Activated T-helper 17 cell treated with anti-CD3 and anti-CD28 coated beads, Interleukin-2, amount 50 U/mL, for 72 hours (primary cell): ENCODE measurements at regions not wholly inside any gene's neighbourhood (a gene's known extent, or its start where the extent isn't known, plus 50 kb on each side); places are given as distances from the start of the nearest gene placed in this dataset.
"Not testable (repeated sequence)": the region's sequence is repeated elsewhere in the genome, so short reads cannot be mapped to it uniquely, and the experiment has no call there.

Experiments used
- ATAC-seq: fragments of 150-1000 bp; cut with Tn5 transposase; replicated peaks from 2 replicates; pipeline ENCODE4 v1.10.0; 2021; ENCODE audit warnings: mild to moderate bottlenecking, moderate library complexity
- H3K27ac Mint-ChIP-seq: one replicate; pipeline ENCODE4 v1.8.0; 2022; ENCODE audit warnings: mixed read lengths
- H3K27me3 Mint-ChIP-seq: one replicate; pipeline ENCODE4 v1.8.0; 2022; ENCODE audit warnings: mixed read lengths
- H3K36me3 Mint-ChIP-seq: one replicate; pipeline ENCODE4 v1.8.0; 2022; ENCODE audit warnings: low read depth, mild to moderate bottlenecking, mixed read lengths
- H3K4me1 Mint-ChIP-seq: one replicate; pipeline ENCODE4 v1.8.0; 2022; ENCODE audit warnings: mixed read lengths
- H3K4me3 Mint-ChIP-seq: one replicate; pipeline ENCODE4 v1.8.0; 2022; ENCODE audit warnings: mild to moderate bottlenecking, mixed read lengths
- H3K9me3 Mint-ChIP-seq: one replicate; pipeline ENCODE4 v1.8.0; 2022; ENCODE audit warnings: mixed read lengths

DNA sequence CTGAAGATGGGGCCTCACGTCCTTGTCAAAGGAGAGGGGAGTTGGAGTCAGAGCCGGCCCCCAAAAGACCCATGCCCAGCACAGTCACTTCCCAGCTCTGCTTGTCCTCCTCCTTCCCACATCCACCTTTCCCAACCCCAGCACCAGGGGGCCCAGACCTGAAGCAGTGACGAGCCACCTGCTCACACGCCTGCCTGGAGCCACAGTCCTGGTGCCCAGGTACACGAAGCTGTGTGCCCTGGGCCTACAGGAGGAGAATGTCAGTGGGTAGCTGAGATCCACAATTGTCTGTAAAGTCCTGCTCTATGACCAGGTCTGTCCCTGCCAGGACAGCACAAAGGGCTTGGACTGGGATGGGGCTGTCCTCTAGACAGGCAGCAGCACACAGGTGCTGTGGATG, 126.8 kb upstream of the PZP start:
- no peak for ATAC-seq
- Mint-ChIP-seq H3K9me3 (no peaks in the 10 kb centered on the region), H3K27me3 (no peaks in the 10 kb centered on the region), H3K4me1 (peaks cover 6% of the 10 kb centered on the region), H3K27ac (no peak overlapping the region), H3K4me3 (no peak overlapping the region), H3K36me3 (no peaks in the 10 kb centered on the region)

DNA sequence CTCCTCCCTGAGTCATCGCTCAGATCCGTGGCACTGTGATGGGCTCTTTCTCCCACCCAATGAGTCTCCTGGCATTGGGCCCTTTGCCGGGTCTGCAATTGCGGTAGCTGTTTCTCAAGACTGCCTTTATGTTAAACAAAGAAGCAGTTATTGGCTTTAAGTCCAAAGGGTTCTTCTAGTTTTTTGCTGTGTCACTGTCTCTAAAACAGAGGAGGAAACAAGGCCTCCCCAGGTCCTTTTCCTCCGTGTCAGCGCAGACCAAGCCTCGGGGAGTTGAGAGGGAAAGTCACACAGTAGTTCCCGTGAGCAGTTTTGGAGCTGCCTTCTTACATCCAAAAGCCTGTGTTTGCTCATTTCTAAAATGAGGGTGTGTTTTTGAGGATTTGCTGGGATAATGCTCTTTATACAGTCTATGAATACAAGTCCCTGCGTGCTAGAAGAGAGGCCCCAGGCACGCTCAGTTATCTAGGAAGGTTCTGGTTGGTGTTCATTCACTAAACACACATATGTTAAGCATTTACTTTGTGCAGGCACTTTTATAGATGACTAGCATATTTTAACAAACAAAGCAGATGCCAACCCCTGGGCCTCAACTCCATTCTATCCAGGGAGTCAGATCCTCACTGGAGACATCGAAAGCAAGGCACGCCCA, 126.0 kb upstream of the PZP start:
- Mint-ChIP-seq H3K4me3 (no peak overlapping the region), H3K9me3 (no peaks in the 10 kb centered on the region), H3K27ac (no peak overlapping the region), H3K4me1 (peaks cover 6% of the 10 kb centered on the region), H3K27me3 (no peaks in the 10 kb centered on the region), H3K36me3 (no peaks in the 10 kb centered on the region)
- ATAC-seq, result no peak

- no peaks in the 10 kb centered on the region for H3K9me3 Mint-ChIP-seq
- peak overlapping the region; percentile 49 for H3K27ac Mint-ChIP-seq
- H3K27me3 Mint-ChIP-seq, result no peaks in the 10 kb centered on the region
- ATAC-seq, result no peak
- peaks cover 9% of the 10 kb centered on the region for H3K4me1 Mint-ChIP-seq
- no peaks in the 10 kb centered on the region for H3K36me3 Mint-ChIP-seq
- no peak overlapping the region for H3K4me3 Mint-ChIP-seq
Observed at GRCh38 chr12:9333161-9333560, 125.0 kb upstream of the PZP start.

DNA sequence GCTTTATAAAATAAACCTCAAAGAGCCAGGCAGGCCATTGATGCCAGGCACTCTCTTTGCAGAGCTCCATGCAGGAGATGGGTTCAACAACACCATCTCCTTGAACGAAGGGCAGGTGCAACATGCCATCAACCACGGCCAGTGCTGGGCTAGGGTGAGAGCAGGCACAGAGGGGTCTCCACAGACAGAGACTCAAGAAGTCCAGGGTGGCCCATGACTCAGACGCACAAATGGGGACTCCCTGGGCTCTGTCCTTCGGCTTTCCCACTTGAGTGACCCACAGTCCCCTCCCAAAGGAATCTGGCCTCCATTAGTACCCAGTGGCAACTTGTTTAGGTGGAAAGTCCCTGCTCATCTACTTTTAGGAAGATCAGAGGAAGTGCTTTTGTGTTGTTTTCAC, 124.4 kb upstream of the PZP start:
- Mint-ChIP-seq H3K9me3 (no peaks in the 10 kb centered on the region), H3K4me3 (no peak overlapping the region), H3K4me1 (peaks cover 11% of the 10 kb centered on the region), H3K27me3 (no peaks in the 10 kb centered on the region), H3K27ac (peak overlapping the region; percentile 49), H3K36me3 (no peaks in the 10 kb centered on the region)
- no peak for ATAC-seq

- H3K27ac Mint-ChIP-seq, result peak overlapping the region; percentile 11
Observed at GRCh38 chr12:9331218-9331626, 123.0 kb upstream of the PZP start.

DNA sequence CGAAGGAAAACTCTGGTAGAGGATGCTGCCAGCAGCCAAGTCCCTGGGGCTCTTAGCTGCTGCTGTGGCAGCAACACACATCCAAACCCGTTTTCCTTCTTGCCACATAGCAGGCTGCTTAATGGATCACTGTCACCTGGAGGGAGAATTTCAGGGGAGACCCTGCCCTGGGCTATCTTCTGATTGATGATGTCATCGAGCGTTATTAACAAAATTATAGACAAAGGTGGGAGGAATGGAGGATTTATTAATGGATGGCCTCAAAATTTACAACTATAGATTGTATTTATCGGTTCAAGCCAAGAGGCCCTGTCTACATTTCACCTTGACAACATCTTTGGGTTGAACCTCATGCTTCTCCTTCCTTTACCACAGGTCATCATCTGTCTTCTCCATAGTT, 120.8 kb upstream of the PZP start:
- ATAC-seq, result no peak
- no peak overlapping the region for H3K4me3 Mint-ChIP-seq
- H3K27ac Mint-ChIP-seq, result no peak overlapping the region
- no peaks in the 10 kb centered on the region for H3K9me3 Mint-ChIP-seq
- no peaks in the 10 kb centered on the region for H3K27me3 Mint-ChIP-seq
- H3K36me3 Mint-ChIP-seq, result no peaks in the 10 kb centered on the region
- peaks cover 11% of the 10 kb centered on the region for H3K4me1 Mint-ChIP-seq

More at GRCh38 chr12:9331218-9331626, 123.0 kb upstream of the PZP start:
- H3K4me3 Mint-ChIP-seq, result peak overlapping the region; percentile 15
- H3K27me3 Mint-ChIP-seq, result no peaks in the 10 kb centered on the region
- no peaks in the 10 kb centered on the region for H3K9me3 Mint-ChIP-seq
- peak; percentile 85 for ATAC-seq
- peaks cover 11% of the 10 kb centered on the region for H3K4me1 Mint-ChIP-seq
- H3K36me3 Mint-ChIP-seq, result no peaks in the 10 kb centered on the region

DNA sequence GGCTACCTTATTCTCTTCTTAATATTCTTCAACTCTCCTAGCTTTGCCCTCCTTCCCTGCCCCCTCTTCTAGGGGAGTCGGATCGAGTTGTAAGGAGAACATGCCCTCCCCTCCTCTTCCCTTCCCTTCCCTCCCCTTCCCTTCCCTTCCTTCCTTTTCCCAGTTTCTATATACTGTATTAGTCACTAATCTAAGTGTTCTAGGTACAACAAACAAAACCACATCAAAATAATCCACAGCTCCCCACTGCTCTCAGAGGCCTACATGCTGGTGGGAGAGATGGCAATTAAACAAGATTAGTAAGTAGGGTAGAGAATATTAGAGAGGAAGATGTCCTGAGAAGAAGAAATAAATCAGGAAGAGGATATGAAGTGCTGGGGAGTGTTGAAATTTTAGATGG, 119.9 kb upstream of the PZP start:
- Mint-ChIP-seq H3K9me3 (no peaks in the 10 kb centered on the region), H3K4me3 (no peak overlapping the region), H3K4me1 (peaks cover 11% of the 10 kb centered on the region), H3K36me3 (no peaks in the 10 kb centered on the region), H3K27me3 (no peaks in the 10 kb centered on the region), H3K27ac (peak overlapping the region; percentile 23)
- no peak for ATAC-seq

DNA sequence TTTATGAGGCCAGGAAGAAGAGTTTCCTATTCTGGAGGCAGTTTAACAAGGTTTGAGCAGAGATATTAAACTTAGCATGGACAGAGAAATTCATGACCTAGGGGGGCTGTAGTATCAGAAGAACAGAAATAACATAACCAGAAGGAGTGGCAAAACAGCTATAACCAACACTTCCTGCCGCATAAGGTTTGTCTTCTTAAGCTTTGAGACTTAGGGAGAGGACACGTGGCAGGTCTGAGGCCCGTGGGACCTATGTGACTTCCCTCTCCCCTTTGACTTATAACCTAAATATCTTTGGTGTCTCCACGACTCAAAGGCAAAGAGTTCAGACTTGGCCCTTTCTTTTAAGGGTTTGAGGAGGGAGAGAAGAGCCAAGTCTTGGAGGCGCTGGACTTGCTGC, 119.1 kb upstream of the PZP start:
- H3K27ac Mint-ChIP-seq, result no peak overlapping the region
- H3K27me3 Mint-ChIP-seq, result no peaks in the 10 kb centered on the region
- no peaks in the 10 kb centered on the region for H3K36me3 Mint-ChIP-seq
- no peaks in the 10 kb centered on the region for H3K9me3 Mint-ChIP-seq
- peaks cover 11% of the 10 kb centered on the region for H3K4me1 Mint-ChIP-seq
- ATAC-seq, result no peak
- no peak overlapping the region for H3K4me3 Mint-ChIP-seq

- H3K27ac Mint-ChIP-seq, H3K36me3 Mint-ChIP-seq, ATAC-seq, H3K4me3 Mint-ChIP-seq, H3K27me3 Mint-ChIP-seq, H3K9me3 Mint-ChIP-seq: not testable (repeated sequence)
- peaks cover 11% of the 10 kb centered on the region for H3K4me1 Mint-ChIP-seq
Observed at GRCh38 chr12:9326849-9327248, 118.7 kb upstream of the PZP start.

DNA sequence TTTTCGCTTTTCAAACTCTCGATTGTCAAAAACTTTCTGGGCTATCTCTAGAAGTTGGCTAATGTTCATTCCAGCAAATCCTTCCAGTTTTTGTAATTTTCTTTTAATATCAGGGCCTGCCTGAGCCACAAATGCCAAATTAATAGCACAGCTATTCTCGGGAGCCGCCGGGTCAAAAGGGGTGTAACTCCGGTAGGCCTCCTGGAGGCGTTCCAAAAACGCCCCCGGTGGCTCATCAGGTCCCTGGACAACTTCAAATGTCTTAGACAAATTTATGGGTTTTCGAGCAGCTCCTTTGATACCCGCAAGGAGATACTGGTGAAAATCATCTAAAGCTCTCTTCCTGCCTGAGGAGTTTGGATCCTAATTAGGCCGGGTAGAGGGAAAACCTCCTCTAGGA, 117.9 kb upstream of the PZP start:
- H3K4me1 Mint-ChIP-seq, result peaks cover 7% of the 10 kb centered on the region
- no peaks in the 10 kb centered on the region for H3K9me3 Mint-ChIP-seq
- no peak overlapping the region for H3K27ac Mint-ChIP-seq
- no peak for ATAC-seq
- no peaks in the 10 kb centered on the region for H3K27me3 Mint-ChIP-seq
- no peak overlapping the region for H3K4me3 Mint-ChIP-seq
- H3K36me3 Mint-ChIP-seq, result no peaks in the 10 kb centered on the region

- Mint-ChIP-seq H3K4me3 (no peak overlapping the region), H3K4me1 (peaks cover 5% of the 10 kb centered on the region), H3K27ac (no peak overlapping the region), H3K9me3 (no peaks in the 10 kb centered on the region), H3K36me3 (no peaks in the 10 kb centered on the region), H3K27me3 (no peaks in the 10 kb centered on the region)
- no peak for ATAC-seq
Observed at GRCh38 chr12:9325471-9325870, 117.3 kb upstream of the PZP start.

- Mint-ChIP-seq H3K9me3 (no peaks in the 10 kb centered on the region), H3K4me3 (no peak overlapping the region), H3K4me1 (peaks cover 5% of the 10 kb centered on the region), H3K27me3 (no peaks in the 10 kb centered on the region), H3K36me3 (no peaks in the 10 kb centered on the region), H3K27ac (no peak overlapping the region)
- no peak for ATAC-seq
Observed at GRCh38 chr12:9324782-9325181, 116.6 kb upstream of the PZP start.

DNA sequence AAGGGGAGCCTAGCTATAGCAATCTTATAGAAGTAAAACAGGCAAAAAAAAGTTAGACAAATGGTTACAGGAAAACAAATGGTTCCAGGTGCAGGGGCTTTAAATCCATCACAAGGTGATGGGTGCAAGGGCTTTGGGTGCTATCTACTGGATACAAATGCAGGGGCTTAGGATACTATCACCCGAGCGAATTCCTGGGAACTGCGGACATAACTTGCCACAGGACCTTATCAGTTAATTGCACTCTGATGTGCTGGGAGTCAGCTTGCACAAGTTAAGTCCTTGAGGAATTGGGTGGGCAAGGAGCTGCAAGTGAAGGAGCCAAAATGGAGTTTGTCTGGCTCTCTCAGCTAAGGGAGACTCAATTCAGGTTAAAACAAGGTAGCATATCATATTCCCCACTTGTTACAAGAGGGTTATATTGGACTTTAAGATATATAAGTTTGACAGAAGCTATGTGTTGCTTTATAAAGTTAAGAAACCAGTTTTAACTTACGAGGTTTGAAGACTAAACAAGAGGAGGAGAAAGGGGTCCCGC, 115.0 kb upstream of the PZP start:
- Mint-ChIP-seq H3K36me3 (no peaks in the 10 kb centered on the region), H3K9me3 (no peaks in the 10 kb centered on the region), H3K4me1 (peaks cover 3% of the 10 kb centered on the region), H3K27ac (no peak overlapping the region), H3K27me3 (no peaks in the 10 kb centered on the region), H3K4me3 (no peak overlapping the region)
- ATAC-seq, result no peak

GRCh38 chr12:9319842-9320173, 111.6 kb upstream of the PZP start:
- Mint-ChIP-seq H3K27ac (no peak overlapping the region), H3K27me3 (no peaks in the 10 kb centered on the region), H3K9me3 (no peaks in the 10 kb centered on the region), H3K4me1 (no peaks in the 10 kb centered on the region), H3K36me3 (no peaks in the 10 kb centered on the region), H3K4me3 (no peak overlapping the region)
- no peak for ATAC-seq

GRCh38 chr12:9319044-9319841, 111.0 kb upstream of the PZP start:
- peak; percentile 57 for ATAC-seq
- Mint-ChIP-seq H3K27ac (no peak overlapping the region), H3K9me3 (no peaks in the 10 kb centered on the region), H3K36me3 (no peaks in the 10 kb centered on the region), H3K4me1 (no peaks in the 10 kb centered on the region), H3K27me3 (no peaks in the 10 kb centered on the region), H3K4me3 (no peak overlapping the region)
